ENCODE measurements at regions not wholly inside any gene's neighbourhood (a gene's known extent, or its start where the extent isn't known, plus 50 kb on each side); places are given as distances from the start of the nearest gene placed in this dataset.
A peak's percentile ranks its signal among the peaks of the same experiment; 100 is the strongest.

GRCh38 chr3:178002113-178002512 lies 534.1 kb upstream of the KCNMB2 start:
- no peak for DNase-seq

GRCh38 chr3:178003756-178004155 lies 532.5 kb upstream of the KCNMB2 start:
- DNase-seq: no peak

DNA sequence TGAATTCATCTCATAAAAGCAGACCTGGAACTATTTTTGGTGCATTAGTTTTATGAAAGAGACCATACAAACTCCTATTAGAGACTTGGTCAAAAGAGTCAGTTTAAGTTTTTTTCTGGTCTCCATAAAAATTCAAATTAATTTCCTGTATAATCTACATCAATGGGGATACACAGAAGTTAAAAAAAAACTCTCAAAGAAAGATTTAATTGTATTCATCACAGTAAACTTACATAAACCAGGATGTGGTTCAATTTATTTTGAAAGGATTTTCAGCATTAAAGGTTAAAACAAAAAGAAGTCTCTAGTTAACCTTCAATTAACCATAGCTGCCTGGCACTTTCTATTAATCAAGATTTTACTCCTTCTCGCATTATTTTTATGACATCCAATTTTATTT lies 530.3 kb upstream of the KCNMB2 start:
- no peak for DNase-seq

DNA sequence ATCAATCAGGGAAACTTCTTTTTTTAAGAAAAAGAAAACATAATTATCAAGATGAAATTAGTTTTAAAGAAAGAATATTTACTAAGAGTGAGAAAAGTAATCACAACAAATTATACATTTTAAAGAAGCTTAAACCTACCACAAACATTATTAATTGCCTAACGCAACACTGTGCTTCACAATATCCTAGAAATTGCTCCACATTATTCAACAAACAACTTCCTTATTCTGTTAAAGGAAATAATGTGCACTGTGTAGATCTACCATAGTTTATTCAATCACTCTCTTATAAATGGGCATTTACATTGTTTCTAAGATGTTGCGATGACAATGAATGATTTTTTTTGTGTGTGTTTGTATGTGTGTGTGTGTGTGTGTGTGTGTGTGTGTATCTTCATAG lies 525.9 kb upstream of the KCNMB2 start:
- DNase-seq: no peak

DNA sequence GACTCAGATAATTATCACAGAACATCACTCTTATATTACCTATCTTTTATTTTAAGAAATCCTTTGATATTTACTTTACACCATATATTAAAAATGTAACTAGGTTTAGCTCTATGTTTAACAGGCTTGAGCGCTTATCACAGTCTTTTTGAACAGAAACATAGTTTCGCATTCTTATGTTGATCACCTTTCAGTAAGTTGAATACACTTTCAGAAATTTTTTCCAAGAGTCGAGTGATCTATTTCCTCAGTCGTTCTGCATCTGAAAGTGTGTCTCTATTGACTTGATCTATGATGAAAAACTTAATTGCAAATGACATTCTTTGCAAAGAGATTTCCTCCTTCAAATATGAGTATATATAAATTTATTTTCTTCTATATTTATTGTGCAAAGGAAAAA lies 516.6 kb upstream of the KCNMB2 start:
- no peak for DNase-seq

DNA sequence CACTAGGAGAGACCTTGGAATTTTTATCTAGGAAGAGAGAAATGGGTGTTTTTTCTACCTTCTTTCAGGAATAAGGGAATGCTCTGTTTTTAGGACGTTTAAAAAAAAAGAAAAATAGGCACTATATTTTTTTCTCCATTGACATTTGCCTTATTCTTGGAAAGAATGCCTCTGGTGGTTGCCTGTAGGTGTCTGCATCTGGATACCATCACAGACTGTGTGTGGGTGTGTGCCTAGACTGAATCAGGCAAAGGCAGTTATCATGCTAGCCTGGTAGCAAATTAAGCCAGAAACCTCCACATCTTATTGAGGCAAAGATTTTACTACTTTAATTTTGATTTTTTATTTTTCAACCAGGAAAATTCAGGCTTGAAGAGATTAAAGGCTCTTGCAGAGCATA lies 513.6 kb upstream of the KCNMB2 start:
- DNase-seq: no peak

DNA sequence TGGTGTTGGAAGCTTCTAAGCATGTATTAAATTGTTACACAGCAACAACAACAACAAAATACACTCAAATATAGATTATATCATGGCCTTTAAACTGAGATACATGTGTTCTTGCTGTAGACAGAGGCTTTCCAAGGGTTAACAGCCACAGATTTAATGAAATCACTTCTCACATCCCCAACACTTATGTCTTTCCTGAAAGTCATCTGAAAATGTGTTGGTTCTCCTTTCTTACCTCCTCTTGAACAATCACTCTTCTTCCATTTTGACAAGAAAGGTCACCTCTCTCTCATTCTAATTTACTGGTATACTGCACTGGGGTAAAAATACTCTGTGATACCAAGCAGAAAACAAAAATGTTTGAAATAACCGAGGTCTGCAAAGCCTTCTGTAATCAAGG lies 507.3 kb upstream of the KCNMB2 start:
- no peak for DNase-seq

DNA sequence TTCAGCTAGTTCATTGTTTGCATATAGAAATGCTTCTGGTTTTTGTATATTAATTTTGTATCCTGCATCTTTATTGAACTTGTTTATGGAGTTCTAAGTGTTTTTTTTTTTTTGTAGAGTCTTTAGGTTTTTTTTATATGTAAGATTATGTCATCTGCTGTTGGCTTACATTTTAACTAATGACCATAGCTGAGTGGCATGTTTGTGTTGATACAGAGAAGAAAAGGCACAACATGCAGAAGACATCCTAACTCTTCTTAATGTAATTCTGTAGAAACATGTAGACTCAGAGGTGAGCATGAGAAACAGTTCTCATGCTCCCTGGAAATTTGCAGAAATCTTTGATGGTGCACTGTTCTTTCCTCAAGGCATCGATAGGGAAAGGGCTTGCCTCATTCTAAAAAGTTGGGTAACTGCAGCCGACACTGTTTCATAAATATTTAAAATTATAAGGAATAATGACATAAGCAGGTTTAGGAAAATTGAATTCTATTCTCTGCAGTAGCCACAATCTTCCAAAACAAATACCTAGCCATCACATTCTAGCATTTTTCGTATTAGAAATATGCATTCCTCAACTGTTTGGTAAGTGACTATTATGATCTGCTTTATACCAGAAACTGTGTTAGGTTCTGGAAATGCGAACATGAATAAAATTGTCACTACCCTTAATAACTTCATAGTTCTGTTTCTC lies 499.6 kb upstream of the KCNMB2 start:
- DNase-seq: no peak

- no peak for DNase-seq
Measured at GRCh38 chr3:178041931-178042330, 494.3 kb upstream of the KCNMB2 start.

GRCh38 chr3:178042376-178042775 lies 493.9 kb upstream of the KCNMB2 start:
- DNase-seq: no peak

DNA sequence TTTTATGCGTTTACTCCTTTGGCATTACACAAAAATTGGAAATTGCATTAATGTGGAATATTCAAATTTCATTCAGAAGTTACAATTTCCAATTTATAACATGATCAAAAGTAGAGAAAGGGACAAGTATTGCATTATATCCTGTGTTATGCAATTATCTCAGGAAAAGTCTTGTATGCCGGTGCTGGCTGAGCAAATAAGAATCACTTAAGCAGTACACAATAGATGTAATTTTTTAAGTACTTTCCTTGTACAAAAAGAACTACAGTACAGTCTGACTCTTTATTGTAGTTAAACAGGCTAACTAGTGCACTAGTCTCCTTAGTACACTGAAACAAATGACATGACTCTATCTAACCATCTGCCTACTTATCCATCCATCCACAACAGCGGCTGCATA lies 493.2 kb upstream of the KCNMB2 start:
- no peak for DNase-seq

DNA sequence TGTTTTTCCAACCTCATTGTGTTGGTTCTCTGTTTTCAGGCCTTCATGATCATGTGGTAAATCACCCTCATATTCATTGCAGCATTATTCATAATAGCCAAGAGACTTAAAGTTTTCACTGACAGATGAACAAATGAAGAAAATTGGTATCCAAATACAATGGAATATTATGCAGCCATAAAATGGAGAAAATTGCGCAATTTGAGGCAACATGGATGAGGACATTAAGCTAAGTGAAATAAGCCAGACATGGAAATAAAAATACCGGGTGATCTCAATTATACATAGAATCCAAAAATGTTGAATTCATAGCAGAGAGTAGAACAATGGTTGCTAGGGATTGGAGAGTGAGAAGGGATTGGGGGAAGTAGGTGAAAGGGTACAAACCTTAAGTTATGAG lies 491.9 kb upstream of the KCNMB2 start:
- DNase-seq: no peak

DNA sequence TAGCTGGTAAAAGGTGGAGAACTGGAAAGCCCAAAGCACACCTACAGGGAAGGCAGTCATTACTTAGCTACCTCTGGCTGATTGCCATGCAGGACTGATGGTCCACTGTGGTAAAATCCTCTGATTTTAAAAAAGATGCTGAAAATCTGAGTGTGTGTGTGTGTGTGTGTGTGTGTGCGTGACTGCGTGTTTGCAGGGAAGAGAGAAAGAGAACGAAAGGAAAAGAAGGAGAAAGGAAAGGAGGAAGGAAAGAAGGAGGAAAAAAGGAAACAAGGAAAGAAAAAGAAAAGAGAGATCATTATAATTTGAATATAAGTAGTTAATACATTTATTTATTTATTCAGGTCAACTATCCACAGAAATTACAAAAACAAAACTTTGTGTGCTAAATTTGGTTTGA lies 488.7 kb upstream of the KCNMB2 start:
- DNase-seq: no peak

- DNase-seq: no peak
Measured at GRCh38 chr3:178048768-178049167, 487.5 kb upstream of the KCNMB2 start.

DNA sequence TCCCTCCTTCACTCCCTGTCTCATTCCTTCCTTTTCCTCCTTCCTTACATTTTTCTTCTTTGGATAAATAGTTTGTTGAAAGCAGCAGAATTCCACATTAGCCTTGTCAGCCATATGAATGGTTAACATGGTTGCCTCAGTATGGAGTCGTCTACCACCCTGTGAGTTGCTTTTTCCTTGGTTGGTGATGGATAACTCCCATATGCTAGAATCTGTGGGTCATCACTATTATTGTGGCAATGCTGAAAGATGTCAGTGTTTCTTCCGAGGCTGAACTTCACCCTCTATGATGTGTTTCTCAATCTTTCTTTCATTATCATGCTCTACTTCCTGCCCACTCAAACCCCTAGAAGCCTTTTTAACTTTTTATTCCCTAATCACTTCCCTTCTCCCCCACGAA lies 481.8 kb upstream of the KCNMB2 start:
- no peak for DNase-seq

GRCh38 chr3:178055939-178056338 lies 480.3 kb upstream of the KCNMB2 start:
- DNase-seq: no peak

- DNase-seq: no peak
Measured at GRCh38 chr3:178056868-178057267, 479.4 kb upstream of the KCNMB2 start.

- DNase-seq: no peak
Measured at GRCh38 chr3:178058629-178059028, 477.6 kb upstream of the KCNMB2 start.

DNA sequence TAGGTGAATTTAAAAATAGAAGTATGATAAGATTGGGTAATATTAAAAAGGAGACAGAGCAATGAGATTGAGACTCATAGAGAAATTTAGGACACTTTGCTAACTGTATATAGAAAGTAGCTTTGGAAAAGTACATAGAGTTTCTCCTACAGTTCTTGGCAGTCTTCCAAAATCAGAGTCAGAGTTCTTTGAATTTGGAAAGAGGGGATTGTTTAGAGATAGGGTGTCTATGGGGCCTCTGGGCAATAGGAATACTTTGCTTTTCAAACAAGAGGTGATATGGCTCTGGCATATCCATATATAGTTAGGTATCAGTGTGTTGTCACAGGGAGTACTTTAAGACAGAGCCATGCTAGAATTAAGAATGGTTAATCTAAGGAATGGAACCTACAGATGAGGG lies 477.1 kb upstream of the KCNMB2 start:
- no peak for DNase-seq

DNA sequence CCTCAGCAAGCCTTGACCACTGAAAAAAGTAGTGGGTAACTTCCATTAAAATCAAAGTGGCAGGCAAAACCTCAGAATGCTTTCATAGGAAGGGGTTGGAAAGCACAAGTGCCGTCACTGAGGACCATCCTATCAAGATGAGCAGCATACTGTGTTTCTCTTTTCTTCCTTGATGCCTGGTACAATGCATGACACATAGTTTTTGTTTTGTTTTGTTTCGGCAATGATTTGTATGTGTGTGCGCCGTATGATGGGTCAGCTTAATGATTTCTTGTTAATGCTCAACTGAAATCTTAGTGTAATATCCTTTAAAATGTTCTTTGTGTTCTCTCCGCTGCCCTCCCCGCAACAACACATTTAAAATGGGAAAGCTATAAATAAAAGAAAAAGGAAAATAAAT lies 476.4 kb upstream of the KCNMB2 start:
- DNase-seq: no peak

- peak; percentile 80 for DNase-seq
Measured at GRCh38 chr3:178060407-178060806, 475.8 kb upstream of the KCNMB2 start.

- no peak for DNase-seq
Measured at GRCh38 chr3:178062126-178062525, 474.1 kb upstream of the KCNMB2 start.

DNA sequence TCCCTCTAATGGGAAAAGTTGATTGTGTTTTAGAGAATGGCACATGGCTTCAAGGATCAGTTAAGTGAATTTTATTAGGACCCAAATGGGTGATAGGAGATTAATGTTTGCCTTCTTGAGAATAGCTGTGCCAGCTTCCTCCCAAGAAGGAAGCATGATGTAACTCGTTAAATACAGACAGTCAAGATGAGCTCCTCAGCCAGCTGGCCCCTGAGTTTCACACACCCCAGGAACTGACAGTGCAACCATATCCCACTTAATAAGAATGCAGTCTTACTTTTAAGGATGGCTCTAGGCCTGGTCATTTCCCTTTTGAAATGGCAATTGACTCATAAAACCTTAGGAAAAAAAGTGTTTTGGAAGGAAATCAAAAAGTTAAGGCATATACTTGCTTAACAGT lies 472.8 kb upstream of the KCNMB2 start:
- no peak for DNase-seq

GRCh38 chr3:178067721-178068120 lies 468.5 kb upstream of the KCNMB2 start:
- no peak for DNase-seq
